HG03045 (cell line): ENCODE measurements at regions not wholly inside any gene's neighbourhood (a gene's known extent, or its start where the extent isn't known, plus 50 kb on each side); places are given as distances from the start of the nearest gene placed in this dataset.

Experiments
- ATAC-seq: cut with Tn5 transposase; IDR thresholded peaks from one replicate; pipeline ENCODE4 v1.9.1; 2021; ENCODE audit warnings: mild to moderate bottlenecking, moderate library complexity; ENCODE audit not compliant: unreplicated experiment

DNA sequence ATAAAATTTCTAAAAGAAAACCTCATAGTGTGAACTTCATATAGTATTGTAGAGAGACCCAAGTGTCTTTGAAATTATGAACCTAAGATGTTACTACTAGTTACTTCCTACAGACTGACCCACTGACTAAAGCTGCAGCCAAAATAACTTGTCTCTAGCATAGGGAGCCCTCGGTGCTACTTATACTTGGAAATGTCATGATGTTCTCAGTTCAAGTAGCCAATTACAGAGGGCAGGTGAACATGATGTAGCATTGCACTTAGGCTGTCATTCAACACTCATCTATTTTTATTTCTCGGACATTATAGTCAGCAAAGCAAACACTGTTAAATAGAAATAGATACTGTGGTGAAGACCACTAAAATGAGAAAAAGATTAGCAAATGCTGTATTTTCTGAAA, 165.6 kb downstream of the AREG start:
- no peak for ATAC-seq

DNA sequence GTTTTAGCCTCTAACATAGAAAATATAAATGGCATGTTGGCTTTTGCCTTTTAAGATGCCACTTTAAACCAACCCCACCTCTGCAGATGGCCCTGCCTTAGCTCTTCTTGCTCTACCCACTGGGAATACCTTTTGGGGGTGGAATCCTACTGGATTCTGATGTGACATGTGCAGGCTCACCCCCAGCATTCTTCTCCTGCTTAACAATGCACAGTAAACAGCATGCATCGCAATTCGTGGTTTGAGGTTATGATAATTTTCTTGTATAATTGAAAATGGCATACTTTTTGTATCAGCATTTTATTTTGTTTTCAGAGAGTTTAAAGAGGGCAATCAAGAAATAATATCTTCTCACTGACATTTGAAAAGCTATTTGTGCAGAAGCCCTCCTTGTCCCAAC, 167.9 kb downstream of the AREG start:
- ATAC-seq, result no peak

DNA sequence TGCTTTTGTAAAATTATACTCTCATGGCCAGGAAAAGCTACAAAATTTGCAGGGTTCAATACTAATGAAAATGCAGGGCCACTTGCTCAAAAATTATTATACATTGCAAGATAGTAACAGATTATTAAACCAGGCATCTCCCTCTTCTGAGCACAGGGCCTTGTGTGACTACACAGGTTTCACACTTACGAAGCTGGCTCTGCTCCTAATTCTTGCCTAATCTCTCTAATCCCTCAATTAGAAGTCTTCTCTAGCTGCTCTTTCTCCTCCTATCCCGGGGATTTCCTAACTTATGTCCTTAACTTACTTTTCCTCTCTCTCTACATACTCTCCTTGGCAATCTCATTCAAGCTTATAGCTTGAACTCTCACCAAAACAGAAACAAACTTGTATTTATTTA, 168.3 kb downstream of the AREG start:
- no peak for ATAC-seq

DNA sequence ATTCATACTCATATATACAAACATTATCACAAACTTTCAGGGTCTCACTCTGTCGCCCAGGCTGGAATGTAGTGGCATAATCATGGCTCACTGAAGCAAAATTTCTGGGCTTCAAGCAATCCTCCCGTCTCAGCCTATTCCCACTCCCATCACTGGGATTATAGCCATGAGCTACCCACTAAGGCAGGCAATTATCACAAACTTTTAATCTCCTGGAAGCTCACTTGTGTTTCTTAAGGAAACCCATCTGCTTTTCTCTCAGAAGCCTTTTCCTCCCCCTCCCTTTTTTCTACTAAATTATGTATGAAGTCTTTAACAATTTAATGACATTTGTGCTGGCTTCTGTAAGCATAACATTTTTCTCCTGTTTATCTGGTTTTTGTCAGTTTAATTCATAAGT, 170.5 kb downstream of the AREG start:
- no peak for ATAC-seq

DNA sequence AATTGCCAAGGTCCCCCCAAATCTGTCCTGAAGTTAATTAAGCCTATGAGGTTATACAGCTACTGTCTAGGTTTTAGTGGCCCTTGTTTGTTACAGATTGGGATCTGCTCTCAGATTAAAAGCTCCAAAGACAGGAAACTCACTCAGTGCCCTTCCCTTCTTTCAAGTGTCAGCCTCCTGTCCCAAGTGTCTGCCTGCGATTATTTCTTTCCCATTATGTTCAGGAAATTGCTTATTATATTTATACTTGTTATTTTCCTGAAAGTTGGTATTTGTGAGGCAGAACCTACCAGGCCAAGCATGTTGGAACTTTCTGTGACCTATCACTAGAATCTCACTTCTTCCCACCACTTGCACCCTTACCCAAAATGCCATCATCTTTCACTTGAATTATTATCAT, 173.2 kb downstream of the AREG start:
- no peak for ATAC-seq

DNA sequence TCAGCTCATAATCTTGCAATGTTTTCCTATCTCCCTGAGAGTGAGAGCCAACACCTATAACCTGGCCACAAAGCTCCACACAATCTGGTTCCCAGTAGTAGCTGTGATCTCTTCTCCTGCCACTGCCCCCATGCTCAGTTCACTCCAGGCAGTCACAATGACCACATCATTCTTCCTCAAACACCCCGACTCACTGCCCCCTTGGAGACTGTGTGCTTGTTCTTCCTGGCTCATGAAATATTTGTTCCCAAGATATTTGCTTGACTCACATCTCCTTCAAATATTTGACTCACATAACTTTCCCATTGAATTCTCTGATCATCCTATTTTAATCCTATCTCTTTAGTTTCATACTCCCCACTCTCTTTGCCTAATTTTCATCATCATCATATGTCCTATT, 173.7 kb downstream of the AREG start:
- no peak for ATAC-seq

DNA sequence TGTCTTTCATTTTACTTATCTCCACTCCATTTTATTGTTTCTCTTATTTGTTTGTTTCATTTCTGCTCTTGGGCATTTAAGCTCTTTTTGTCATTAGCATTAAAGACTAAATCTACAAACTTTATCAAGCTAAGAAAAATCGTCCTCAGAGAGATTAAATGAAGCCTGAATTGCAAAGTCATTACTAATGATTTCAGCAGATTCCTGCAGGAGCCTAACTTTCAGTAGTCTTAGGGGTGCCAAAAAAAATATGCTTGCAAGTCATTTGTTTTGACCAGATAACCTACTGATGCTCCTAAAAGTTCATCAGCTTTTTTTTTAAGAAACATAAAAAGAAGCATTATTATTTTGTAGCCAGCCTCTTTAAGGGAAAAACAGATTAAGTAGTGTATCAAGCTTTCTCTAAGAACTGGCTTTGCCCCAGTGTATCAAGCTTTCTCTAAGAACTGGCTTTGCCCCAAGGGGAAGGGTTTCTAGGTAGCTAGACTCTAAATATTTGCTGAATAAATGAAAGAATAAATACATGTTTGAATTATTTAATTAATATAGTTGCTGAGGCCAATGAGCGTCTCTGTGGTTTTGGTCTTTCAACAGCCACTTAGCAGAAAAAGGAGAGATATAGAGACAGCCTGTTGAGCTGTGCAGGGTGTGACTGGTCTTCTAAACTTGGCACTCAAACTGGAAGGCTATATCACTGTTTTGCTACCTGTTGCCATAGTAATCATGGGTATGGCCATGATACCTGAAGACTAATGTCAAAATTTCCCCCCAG, 174.2 kb downstream of the BTC start:
- ATAC-seq, result no peak

DNA sequence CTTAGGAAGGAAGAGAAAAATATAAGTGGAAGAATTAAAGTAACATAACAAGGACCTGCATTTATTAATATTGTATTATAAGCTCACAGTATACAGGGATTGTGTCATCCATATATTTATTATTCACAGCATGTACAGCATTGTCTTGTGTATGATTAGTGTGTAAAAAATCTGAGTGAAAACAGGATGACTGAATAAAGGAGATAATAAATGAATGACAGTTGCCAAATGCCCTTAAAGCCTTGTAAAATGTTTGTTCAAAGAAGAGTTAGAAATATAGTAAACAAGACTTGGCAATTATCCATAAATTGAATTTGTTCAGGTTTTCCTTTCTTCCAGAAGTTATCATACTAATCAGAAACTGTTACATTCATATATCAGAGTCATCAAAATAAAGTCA, 172.7 kb downstream of the BTC start:
- no peak for ATAC-seq

DNA sequence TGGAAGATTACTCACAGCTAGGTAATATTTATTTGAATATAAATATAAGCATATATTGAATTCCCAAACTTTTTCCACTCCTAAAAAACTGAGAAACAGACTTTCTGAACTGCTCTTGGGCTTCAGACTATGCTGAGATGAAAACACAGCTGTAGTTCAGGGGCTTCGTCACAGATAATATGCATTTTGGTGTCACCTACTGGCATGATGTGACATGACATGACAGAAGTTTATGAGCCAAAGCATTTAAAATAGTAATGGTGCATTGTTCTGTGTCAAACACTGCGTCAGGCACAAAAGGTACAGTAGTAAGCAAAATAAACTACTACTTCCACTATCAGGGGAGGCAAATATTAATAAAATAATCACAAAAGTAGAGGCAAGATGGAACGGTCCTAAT, 171.3 kb downstream of the BTC start:
- ATAC-seq, result no peak

DNA sequence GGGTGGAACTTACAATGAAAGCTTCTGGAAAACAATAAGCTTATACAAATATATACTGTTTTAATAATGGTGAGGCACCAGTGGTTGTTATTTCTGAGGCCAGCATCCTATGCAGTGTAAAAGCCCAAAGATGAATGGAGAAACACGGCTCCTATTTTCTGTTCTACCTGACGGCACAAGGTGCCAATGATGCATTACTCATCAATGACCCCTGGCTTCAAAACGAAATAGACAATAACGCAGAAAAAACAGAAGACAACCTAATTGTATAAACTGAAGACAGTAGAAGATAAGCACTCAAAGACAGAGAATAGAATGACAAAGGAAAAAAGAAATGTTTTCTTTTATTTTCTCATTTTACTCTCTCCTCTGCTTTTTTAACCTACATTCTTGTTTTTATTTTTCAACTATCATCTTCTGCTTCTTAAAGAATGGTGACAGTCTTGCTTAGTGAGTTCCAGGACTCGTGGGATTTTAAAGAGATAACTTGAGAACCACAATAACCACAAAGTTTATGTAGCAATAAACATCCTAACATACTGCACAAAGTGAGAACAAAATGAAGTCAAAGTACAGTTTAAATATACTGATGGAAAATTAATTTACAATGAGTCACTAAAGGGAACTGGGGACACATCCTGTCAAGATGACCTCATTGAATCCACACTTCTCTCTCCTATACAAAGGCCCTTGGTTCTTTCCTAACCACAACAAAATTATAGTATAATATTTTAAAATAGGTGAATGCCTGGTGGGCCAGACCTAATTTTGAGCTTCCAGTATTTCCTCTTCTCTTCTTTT, 169.8 kb downstream of the BTC start:
- ATAC-seq, result no peak

DNA sequence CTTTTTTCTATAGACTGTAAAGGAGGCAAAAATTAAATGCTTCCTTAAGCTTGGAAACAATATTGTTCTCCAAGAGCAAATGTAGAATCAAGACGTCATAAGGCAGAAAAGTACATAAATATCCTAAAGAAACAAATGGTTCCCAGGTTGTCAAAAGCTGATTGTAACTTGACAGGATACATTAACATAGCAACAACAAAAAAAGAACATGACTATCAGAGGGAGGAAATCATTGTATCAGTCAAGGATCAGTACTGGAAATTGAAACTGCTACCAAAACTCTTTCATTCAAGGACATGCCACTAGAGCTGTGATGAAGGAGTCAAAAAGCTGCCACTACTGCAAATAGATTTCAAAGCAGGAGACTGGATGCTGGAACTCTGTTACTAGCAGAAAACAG, 168.3 kb downstream of the BTC start:
- no peak for ATAC-seq

DNA sequence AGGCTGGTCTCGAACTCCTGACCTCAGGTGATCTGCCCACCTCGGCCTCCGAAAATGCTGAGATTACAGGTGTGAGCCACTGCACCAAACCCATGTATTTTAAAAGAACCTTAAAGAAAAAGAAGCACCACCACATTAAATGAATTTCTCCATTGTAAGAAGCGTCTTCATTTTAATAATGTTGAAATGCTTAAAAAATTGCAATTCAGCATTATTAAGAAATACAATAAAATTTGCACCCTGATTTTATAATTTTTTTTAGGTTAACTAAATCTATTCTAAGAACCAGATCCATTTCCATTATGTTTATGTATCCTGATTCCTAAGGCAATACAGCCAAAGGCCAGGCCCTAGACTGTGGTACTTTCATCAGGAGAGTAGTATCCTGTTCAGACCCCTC, 167.2 kb downstream of the BTC start:
- ATAC-seq, result no peak

DNA sequence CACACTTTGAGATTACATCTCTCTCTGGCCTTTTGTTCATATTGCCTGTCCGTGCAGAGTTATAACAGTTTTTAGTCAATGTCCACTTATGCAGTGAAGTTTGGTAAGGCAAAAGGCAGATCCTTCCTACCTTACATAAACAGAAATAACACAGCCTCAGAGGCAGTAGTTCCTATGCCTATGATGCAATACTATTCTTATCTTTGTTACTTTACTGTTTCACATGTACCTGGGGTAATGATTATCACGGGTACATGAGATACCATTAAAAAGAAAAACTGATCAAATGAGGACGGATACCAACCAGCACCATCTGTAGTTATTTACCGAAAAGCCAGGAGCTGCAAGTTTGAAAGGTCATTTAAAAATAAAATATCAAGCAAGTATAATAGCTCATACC, 166.8 kb downstream of the BTC start:
- no peak for ATAC-seq

DNA sequence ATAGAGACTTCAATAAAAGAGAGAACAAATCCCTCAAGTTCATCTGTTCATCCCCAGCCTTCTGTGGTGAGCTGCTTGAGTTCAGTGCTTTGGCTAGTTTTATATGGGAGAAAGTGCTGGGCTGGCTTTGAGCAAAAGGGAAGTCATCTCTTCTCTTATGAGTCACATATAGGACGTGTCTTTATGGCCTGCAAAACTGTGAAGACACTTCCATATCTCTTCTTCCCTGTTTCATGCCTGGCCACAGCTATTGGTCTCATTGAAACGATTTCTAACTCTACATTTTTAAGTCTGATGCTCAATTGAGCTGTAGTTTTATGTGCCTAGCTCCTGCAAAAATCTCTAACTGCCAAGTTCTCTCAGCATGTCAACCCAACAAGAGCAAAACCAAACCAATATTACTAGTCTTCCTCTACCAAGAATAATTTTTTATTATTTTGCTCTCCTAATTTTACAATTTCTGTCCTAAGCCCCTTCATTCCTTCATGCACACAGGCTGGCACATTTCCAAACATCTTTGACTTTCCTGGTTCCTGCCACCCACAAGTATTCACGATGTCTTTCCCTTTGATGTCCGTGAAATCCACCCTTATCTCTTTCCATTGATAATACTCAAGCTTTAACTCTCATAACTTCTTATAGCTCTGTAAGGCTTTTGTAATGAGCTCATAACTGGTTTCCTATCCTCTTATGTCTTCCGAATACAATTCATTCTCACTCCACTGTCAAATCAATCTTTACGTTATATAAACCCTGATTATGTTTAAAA, 165.3 kb downstream of the BTC start:
- no peak for ATAC-seq

DNA sequence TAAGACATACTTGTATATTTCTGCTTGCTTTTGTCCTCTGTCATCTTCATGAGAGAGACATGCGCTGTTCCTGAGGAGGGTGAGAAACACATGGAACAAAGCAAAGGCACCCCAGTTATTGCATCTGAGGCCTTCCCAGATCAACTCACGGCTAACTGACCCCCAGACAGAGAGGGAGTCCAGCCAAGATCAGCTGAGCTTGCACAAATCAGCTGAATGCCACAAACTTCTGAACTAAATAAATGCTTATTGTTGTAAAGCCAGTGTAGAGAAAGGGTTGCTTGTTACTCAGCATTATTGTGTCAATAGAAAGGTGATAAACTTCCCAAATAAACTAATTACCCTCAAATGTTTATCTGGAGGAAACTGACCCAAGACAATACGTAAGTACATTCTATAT, 163.8 kb downstream of the BTC start:
- no peak for ATAC-seq

DNA sequence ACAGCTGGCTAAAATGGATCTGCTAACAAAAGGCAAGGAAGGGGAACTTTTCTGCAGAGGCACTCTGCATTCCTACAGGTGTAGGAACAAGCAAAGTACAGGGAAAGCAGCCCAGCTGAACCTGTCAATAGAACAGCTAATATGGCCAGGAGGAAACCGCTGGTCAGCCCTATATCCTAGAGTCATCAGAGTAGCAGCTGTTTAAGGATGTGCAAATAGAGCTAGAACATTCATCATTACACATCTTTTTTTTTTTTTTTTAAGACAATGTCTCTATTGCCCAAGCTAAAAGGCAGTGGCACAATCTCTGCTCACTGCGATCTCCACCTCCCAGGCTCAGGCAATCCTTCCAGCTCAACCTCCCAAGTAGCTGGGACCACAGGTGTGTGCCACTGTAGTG, 163.0 kb downstream of the BTC start:
- ATAC-seq, result no peak

DNA sequence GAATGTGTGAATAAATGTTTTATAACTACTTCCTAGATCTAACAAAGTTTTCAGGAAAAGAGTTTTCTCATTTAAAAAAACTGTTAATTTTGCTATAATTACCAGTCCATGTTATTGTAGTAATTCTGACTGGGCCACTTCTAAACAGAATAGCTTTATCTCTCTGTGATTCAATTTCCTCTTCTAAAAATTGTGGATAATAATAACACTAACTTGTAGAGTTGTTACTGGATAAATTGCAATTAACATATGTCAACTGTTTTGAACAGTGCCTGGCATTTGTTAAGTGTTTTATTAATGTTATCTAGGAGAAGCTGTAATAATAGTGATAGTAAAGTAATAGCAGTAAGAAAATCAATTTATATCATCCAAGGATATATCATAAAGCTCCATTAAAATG, 162.3 kb downstream of the BTC start:
- no peak for ATAC-seq

DNA sequence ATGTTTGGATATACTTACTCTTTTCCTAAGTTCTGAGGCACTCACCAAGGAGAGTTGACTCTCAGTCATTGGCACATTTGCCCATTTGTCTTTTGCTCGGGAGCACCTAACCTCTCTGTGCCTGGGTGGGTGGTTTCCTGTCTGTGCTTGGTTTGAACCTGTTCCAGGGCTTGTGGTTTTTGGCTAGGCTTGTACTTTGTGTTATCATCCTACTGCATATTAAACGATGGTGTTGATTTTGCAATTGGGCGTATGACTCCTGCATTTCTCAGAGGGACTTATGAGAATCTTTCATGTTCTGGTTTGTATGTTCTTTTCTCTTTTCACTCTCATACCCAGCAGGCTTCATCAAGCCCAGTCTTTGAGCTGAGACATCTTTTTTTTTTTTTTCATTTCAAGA, 161.7 kb downstream of the BTC start:
- no peak for ATAC-seq

DNA sequence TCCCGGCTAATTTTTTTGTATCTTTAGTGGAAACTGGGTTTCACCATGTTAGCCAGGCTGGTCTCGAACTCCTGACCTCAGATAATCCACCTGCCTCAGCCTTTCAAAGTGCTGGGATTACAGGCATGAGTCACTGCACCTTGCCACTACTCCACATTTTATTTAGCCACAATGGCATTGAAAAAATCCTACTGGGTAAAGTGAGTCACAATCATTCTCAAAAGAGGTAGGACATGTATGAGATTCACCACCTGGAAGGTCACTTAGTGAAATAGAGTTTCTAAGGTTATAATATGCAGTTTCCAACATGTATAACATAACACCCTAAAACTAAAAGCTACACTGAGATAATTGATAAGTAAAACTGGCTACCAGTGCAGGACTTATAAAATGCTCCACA, 159.2 kb downstream of the BTC start:
- no peak for ATAC-seq

DNA sequence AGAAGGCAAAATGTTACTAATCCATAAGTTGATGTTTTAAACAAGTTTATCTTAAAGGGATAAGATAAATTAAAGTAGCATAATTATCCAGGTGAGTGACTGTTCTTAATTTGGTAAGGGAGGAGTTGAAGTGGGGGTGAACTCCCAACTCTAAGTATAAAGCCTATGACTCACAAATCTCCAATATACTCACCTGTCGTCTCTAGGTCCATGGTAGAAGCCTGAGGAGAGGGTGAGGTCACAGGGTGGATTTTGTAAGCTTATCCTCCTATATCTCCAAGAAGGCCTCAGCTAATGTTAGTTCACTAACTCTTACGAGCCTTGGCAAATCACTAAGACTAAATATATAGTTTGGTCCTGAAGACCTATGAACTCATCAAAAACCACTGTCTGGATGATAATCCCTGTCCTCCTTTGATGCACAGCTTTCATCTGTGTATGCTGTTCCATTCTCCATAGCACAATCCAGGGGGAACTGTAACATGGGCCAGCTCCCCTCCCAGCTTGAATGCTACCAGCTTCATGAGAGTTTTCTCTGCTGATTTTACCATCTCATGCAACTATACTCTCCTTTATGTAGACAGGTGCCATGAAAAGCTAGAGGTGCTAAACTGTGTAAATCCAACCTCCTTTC, 158.7 kb downstream of the BTC start:
- no peak for ATAC-seq

DNA sequence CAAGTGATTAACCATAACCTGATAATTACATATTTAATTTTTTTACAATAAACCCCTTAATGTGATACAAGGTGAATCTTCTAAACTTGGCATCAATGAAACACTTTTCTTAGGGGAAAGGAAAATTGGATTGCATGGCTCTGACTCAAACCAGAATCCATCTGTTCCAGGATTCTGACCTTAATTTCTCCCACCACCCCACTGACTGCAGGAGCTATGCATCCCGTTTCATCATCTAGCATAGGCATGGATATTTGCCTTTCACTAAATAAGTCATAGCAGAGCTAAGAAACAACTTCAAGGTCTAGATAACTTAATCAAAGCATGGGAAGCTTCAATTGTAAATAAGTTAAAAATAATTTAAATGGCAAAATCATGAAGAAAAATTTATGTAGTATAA, 156.3 kb downstream of the BTC start:
- ATAC-seq, result no peak
